ENCODE measurements at regions not wholly inside any gene's neighbourhood (a gene's known extent, or its start where the extent isn't known, plus 50 kb on each side); places are given as distances from the start of the nearest gene placed in this dataset.
"Not testable (repeated sequence)": the region's sequence is repeated elsewhere in the genome, so short reads cannot be mapped to it uniquely, and the experiment has no call there.

DNA sequence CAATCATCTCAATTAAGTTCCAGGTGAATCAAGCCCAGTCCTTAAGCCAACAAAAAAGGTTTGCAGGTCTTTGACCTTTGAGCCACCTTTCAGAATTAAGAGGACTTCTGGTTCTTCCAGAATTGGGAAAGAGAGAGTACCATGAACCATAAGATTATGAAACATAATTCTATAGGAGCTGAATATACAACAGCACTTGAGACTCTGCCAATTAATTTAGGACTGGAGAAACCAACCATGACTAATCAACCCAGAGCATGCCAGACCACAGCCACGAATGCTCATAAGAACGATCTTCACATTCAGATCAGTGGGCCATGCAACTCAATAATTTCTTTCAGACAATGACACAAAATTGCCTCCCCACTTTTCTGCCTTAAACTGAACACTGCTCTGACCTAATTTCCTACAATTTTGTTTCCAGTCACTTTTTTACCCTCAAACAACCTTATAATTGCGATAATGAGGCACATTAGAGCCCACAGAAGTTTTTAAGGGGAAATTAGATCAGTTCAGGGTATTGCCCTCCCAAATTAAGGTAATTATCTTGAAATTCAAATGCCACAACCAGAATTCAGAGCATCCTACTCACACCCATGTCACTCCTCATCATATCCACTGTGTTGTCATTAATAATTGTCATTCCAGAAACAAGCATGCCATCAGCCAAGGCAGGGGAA, 213.4 kb downstream of the ATPSCKMT start:
- no peak for DNase-seq
- intact Hi-C loops (cut with DNase I), result no loop called here

DNA sequence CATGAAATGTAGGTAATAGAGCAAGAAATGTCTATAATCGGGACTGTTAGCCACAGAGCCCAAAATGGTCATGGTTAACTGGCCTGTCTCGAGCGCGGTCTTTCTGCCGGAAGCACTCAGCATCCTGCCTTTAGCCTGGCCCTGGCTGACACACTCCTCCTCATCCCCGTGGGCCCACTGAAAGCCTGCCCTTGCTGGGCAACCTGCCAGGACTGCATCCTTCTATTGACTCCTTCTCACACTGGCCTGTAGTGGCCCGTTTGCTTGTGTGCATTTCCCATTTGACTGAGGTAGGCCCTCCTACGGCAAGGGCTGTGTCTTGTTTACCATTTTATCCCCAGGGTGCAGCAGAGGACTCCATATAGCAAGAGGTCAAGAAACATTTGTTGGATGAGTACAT, 215.7 kb downstream of the ATPSCKMT start:
- DNase-seq, result no peak
- intact Hi-C loops (cut with DNase I), result no loop called here

DNA sequence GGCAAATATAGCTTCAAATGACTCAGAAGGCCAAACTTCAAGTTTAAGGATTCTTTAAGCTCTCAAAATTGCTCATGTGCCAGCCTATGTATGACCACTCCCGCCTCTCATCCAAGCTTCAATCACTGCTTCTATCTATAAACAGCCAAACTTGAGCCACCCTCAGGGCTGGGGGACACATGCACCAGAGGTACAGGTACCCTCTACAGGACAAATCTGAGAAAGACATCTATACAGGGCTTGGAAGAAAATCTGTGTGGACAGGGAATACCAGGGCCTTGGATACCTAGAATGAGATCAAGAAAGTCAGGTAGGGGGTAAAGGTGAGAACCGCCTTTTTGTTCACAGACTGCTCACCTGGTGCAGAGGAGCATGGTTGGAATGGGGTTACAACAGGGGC, 217.9 kb downstream of the ATPSCKMT start:
- no peak for DNase-seq
- intact Hi-C loops (cut with DNase I), result no loop called here

DNA sequence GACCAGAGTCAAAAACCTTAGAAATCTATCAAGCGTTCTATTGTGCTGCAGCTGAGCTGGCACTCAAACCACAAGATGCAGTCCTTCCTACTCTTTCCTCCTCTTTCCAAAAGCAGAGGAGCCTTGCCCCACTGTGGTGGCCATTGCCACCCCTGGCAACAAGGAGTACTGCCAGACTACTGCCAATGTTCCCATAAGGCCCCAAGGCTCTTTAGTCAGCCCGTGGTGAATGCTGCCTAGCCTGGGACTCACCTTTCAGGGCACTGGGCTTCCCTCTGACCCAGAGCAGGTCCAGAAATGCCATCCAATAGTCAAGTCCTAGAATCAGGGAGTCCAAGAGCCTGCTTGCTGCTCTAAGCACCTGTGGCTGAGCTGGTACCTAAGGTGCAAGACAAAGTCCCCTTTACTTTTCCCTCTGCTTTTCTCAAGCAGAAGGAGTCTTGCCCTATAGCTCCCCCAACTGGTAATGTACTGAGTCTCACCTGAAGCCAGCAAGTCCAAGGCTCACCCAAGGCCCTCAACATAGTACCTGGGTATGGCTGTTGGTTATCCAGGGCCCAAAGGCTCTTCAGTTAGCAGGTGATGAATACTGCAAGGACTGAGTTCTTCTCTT, 219.4 kb downstream of the ATPSCKMT start:
- no peak for DNase-seq
- intact Hi-C loops (cut with DNase I), result no loop called here

DNA sequence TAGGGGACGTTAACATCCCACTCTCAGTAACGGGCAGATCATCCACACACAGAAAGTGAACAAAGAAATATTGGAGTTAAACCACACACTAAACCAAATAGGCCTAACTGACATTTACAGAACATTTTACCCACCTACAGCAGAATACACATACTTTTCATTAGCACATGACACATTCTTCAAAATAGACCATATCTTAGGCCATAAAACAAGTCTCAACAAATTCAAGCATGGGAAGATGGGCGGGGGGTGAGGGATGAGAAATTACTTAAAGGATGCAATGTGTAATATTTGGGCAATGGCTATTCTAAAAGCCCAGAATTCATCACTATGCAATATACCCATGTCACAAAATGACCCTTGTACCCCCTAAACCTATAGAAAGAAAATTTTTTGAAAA, 226.2 kb downstream of the ATPSCKMT start:
- DNase-seq, result no peak
- intact Hi-C loops (cut with DNase I), result no loop called here

DNA sequence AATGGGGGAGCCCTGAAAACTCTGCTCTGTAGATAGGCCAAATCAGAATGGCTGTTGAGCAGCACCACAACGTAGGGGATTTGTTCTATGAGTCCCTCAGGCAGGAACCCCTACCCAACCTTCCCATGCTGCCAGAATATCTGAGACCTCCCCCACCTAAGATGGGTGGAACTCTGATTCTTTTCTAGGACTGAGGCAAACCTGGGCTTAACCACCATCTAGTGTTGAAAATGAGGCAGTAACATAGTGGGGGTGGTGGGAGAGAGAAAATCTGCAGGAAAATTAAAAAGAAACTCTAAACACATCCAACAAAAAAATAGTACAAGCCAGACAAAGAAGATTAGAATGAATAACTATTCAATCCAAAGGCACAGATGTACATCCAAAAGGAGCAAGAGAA, 228.4 kb downstream of the ATPSCKMT start:
- DNase-seq, result no peak
- intact Hi-C loops (cut with DNase I), result no loop called here

DNA sequence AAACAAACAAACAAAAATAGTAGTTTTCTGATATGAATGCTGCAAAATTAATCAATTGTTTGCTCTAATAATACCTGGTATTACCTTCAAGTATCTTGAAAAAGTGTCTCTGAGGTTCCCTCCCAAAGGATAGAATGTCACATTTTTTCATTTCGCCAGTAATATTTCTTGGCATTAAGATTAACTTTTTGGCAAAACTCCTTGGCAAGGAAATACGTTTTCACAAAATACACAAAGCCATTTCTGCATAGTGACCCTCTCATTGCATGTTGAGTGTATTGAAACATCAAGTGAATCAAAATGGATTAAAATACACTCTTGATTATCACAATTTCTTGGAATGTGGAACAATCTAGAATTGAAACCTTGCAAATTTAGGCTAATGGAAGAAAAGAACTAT, 230.5 kb downstream of the ATPSCKMT start:
- DNase-seq, result no peak
- intact Hi-C loops (cut with DNase I), result no loop called here

DNA sequence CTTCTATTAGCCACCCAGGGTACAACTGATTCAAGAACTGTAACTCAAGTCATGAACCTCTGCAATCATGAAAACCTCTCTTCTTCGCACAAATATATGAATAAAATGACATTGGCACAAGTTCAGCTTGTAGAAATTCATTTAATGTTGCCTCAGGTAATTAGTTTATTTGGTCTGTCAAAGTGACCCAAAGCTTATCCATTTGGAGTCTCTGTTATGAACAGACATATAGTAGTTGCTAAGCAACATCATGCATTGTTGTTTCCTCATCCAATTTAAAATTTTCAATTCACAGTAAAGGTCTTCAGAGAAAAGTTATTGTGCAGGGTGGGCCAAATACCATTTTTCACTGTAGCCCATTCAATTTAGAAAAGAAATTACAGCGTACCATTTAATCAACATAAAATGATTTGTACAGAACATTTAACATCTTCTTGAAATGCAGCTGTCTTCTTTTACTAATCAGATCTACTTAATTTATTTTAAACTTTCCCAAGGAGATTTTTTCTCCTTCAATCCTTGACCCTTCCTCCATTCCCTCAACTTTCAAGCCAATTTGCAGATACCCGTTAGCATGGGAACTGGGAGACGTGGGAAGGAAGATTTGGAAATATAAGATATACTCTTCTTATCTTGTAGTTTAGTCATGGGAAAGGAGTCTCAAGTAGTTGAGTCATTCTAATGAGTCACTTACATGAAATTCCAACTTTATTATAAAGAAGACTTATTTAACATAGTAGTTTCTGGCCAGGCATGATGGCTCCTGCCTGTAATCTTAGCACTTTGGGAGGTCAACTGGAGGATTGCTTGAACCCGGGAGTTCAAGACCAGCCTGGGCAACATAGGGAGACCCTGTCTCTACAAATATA, 231.3 kb downstream of the ATPSCKMT start:
- no peak for DNase-seq
- intact Hi-C loops (cut with DNase I), result no loop called here

DNA sequence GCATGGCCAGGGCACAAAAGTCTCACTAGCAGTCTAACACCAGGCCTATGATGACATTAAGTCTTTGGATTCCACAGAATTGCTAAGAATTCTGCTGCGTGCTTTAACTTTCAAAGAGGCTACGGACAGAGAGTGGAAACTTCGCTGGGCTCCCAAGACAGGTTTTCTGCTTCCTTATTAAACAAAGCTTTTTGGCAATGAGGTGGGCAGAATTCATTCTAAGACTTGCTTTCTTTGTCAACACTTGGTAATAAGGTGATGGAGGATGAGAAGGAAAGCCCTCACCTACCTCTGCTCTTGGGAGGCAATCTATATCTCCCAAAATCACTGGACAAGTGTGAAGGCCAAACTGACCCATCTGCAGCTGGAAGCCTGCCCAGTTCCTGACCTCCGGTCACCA, 231.9 kb downstream of the ATPSCKMT start:
- DNase-seq, result no peak

DNA sequence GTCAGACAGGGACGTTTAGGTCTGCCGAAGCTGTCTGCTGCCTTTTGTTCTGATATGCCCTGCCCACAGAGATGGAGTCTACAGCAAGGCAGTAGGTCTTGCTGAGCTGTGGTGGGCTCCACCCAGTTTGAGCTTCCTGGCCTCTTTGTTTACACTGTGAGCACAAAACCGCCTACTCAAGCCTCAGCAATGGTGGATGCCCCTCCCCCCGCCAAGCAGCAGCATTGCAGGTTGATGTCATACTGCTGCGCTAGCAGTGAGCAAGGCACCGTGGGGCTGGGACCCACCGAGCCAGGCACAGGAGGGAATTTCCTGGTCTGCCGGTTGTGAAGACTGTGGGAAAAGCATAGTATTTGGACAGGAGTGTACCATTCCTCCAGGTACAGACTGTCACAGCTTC, 233.1 kb downstream of the ATPSCKMT start:
- intact Hi-C loops (cut with DNase I); DNase-seq: not testable (repeated sequence)

More for the DNA sequence above, 231.9 kb downstream of the ATPSCKMT start:
- intact Hi-C loops (cut with DNase I), result no loop called here

DNA sequence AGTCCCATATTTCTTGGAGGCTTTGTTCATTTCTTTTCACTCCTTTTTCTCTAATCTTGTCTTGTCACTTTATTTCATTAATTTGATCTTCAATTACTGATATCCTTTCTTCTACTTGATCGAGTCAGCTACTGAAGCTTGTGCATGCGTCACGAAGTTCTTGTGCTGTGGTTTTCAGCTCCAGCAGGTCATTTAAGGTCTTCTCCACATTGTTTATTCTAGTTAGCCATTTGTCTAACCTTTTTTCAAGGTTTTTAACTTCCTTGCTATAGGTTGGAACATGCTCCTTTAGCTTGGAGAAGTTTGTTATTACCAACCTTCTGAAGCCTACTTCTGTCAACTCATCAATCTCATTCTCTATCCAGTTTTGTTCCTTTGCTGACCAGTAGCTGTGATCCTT, 234.0 kb downstream of the ATPSCKMT start:
- DNase-seq; intact Hi-C loops (cut with DNase I): not testable (repeated sequence)

DNA sequence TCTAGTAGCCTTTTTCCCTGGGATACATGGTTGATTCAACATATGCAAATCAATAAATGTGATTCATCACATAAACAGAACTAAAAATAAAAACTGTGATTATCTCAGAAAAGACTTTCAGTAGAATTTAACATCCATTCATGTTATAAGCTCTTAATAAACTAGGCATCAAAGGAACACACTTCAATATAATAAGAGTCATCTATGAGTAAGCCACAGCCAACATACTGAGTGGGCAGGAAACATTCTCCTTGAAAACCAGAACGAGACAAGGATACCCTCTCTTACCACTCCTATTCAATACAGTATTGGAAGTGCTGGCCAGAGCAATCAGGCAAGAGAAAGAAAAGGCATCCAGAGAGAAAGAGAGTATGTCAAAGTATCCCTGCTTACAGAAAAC, 239.9 kb downstream of the ATPSCKMT start:
- intact Hi-C loops (cut with DNase I), result no loop called here
- DNase-seq, result no peak

DNA sequence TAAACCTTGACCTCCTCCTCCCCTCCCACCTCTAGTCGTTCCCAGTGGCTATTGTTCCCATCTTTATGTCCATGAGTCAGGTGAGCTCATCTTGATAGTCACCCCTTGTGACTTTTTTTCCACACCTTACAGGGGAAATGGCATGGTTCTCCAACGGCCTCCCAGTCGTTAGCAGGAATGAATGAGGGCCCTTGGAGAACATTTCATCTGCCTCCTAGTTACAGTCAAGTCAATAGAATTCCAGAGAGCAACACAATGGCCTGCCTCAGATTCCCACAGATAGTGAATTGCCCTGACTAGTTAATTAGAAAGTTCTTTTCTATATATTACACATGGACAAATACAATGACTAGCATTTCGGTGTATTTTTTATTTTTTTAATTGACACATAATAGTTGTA, 262.6 kb downstream of the ATPSCKMT start:
- intact Hi-C loops (cut with DNase I), result no loop called here
- no peak for DNase-seq

DNA sequence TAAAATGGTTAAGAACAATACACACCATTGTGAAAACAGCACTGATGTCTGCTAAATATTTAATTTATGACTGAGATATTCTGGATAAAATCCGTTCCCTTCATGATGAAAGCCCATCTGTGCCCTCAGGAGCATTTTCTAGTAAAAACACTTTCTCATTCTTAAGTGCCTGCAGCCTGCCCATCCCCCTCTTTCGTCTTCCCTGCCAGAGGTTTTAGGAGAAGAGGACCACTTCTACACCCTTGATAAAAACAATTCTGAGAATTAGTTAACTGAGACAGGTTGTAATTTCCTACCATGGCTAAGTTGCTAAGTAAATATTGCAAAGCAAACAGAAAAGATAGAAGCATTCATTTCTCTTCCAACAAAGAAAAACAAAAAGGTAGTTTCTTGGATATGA, 272.6 kb downstream of the ATPSCKMT start:
- no peak for DNase-seq
- intact Hi-C loops (cut with DNase I), result no loop called here

DNA sequence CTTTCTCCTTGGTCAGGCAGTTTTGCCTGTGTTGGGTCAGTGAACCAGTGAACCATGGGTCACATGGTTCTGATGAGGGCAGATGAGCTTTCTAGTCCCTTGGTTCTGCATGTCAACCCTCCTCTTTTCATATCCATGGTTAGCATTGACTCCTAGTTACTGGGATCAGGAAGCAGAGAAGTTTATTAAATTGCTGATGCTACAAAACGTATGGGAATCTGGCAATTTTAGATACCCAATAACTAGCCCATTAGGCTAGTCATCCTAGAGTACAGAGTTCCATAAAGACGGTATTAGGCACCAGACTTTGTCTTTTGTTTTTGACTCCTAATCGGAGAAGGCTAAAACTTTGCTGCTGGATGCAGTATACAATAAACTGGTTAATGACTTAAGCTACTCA, 273.1 kb downstream of the ATPSCKMT start:
- no peak for DNase-seq
- intact Hi-C loops (cut with DNase I), result no loop called here

DNA sequence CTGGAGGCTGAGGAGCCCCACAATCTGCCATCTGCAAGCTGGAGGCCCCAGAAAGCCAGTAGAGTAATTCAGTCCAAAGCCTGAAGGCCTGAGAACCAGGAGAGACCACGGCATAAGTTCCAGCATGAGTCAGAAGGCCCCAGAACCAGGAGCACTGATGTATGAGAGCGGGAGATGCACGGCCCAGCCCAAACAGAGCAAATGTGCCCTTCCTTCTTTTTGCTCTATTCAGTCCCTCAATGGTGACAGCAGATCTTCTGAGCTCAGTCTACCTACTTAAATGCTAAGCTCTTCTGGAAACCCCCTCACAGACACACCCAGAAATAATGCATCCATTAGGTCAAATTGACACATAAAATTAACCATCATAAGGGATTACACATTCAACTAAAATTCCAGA, 277.6 kb downstream of the ATPSCKMT start:
- no peak for DNase-seq

DNA sequence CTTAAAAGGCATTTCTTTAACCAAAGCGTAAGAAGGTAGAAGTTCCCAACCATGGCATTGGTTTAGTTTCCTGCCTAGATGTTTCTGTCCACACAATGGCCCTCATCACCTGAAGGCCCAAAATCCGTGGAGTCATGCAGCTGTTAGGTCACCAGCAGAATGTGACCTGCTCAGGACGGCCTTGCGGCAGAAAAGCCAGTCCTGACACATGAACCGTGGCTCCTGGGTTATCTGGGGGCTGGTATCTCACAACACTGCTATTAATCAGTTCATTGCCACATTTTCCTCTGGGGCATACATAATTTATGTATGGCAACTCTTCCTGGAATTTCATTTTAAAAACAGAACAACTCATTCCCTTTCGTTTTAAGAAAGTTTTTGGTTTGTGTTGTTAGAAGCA, 278.4 kb downstream of the ATPSCKMT start:
- intact Hi-C loops (cut with DNase I), result no loop called here
- DNase-seq, result no peak

More for the DNA sequence above, 277.6 kb downstream of the ATPSCKMT start:
- intact Hi-C loops (cut with DNase I), result no loop called here

DNA sequence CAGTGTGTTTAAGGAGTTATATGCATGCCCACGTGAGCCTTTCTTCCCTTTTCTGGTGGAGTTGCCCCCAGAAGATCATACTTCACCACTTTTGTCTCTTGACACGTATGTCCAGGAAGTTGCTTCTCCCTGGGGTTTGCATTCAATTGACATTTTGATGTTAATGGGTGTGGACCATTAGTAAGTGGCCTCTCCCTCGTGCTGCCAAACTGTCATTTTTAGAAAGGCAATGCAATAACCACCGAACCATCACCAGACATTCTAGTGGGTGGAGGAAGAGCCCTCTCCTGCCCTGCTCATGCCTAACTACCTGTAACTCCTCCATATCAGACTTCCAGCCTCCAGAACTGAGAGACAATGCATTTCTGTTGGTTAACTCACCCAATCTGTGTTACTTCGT, 290.8 kb downstream of the ATPSCKMT start:
- intact Hi-C loops (cut with DNase I), result no loop called here
- DNase-seq, result no peak

DNA sequence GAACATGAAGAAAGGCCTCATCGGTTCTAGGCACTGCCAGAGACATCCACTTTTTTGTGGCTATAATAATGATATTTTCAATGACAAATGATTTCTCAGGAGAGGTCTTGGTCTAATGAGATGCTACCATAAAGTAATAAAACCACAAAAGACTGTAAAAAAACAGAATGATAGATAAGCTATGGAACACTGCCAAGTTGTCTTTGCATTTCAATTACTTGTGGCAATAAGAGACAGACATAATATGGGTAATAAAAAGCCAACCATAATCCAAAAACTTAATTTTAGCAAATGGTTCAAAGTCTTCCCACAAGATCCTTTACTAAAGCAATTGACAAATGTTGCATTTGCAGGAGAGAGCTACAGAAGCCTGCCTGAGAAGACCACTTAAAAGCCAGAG, 292.5 kb downstream of the ATPSCKMT start:
- intact Hi-C loops (cut with DNase I), result no loop called here
- no peak for DNase-seq

DNA sequence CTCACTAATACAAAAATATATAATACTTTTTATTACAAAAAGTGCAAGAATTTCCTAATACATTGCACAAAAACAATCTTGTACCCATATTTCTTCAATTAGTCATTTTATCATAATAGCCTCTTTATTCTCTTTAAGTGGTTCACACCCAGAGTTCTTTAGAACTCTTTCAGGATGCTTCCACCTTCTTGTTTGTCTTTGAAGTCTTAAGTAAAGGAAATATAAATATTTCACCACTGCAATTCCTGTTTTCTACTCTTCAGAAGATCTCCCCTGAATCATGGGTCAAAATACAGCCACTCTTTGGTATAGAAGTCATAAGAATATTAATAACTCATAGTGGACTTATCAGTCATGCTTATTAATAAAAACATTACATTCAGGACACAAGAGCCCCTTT, 293.0 kb downstream of the ATPSCKMT start:
- no peak for DNase-seq

More for the DNA sequence above, 293.0 kb downstream of the ATPSCKMT start:
- intact Hi-C loops (cut with DNase I), result no loop called here

All from head of caudate nucleus (tissue), 42 donors.